H1 (cell line): ENCODE measurements at regions not wholly inside any gene's neighbourhood (a gene's known extent, or its start where the extent isn't known, plus 50 kb on each side); places are given as distances from the start of the nearest gene placed in this dataset.

ENCODE experiments used
- CTCF ChIA-PET: fragments of 300-600 bp; sonication (Branson Sonifier 250); formaldehyde crosslinking; loops from one replicate; lab custom pipeline; 2021; ENCODE audit not compliant: partially characterized antibody; lab: Charles Lee
- POLR2A ChIA-PET: fragments of 300-600 bp; sonication (Branson Sonifier 250); formaldehyde crosslinking; loops from one replicate; lab custom pipeline; 2021; ENCODE audit warnings: inconsistent platforms; ENCODE audit not compliant: partially characterized antibody; lab: Charles Lee
- DNase-seq, 2 experiments: peaks; one replicate each; pipeline versions ENCODE4 v3.0.0 to v3.0.0-alpha.2; 2010 to 2022; ENCODE audit warnings: low spot score in 2 of 2, low read depth in 1 of 2, mixed read lengths in 1 of 2
- FAIRE-seq: peaks from 2 replicates; lab custom pipeline; 2011; peaks lifted over from hg19 to GRCh38; lab: Jason Lieb, UNC
- H2AFZ ChIP-seq: 2 replicates; pipeline ENCODE4 v1.8.1; 2012; ENCODE audit warnings: low read length, inconsistent platforms
- H2AK5ac ChIP-seq: 2 replicates; pipeline ENCODE4 v1.6.1; 2013; ENCODE audit warnings: low read depth, low read length
- H2BK120ac ChIP-seq: replicated peaks from 2 replicates; pipeline ENCODE3; 2013; ENCODE audit warnings: low read depth, low read length, inconsistent platforms
- H2BK12ac ChIP-seq: 2 replicates; pipeline ENCODE4 v1.6.1; 2013; ENCODE audit warnings: low read depth, low read length
- H2BK15ac ChIP-seq: 2 replicates; pipeline ENCODE4 v1.6.1; 2013; ENCODE audit warnings: low read length
- H2BK20ac ChIP-seq: 2 replicates; pipeline ENCODE4 v1.6.1; 2013; ENCODE audit warnings: low read length
- H2BK5ac ChIP-seq: 2 replicates; pipeline ENCODE4 v1.6.1; 2013; ENCODE audit warnings: low read depth, low read length
- H3K14ac ChIP-seq: 2 replicates; pipeline ENCODE4 v1.6.1; 2013; ENCODE audit warnings: inconsistent platforms; ENCODE audit not compliant: insufficient read length
- H3K18ac ChIP-seq: 2 replicates; pipeline ENCODE4 v1.6.1; 2013; ENCODE audit warnings: low read length; ENCODE audit errors: extremely low read depth
- H3K23ac ChIP-seq: 2 replicates; pipeline ENCODE4 v1.6.1; 2013; ENCODE audit warnings: inconsistent platforms; ENCODE audit not compliant: insufficient read length
- H3K23me2 ChIP-seq: 2 replicates; pipeline ENCODE4 v1.6.1; 2013; ENCODE audit warnings: low read depth, low read length
- H3K27ac ChIP-seq: 2 replicates; pipeline ENCODE4 v1.6.1; 2011; ENCODE audit warnings: low read depth, low read length, inconsistent platforms
- H3K27me3 ChIP-seq, 4 experiments: replicated peaks in 1 of 4; 1 replicate in 1 of 4; 2 replicates in 3 of 4; pipeline versions ENCODE4 v1.6.1 to v1.8.1; 2011 to 2013; ENCODE audit warnings: low read length in 3 of 4, mild to moderate bottlenecking in 3 of 4, inconsistent platforms in 2 of 4, mixed read lengths in 2 of 4, moderate library complexity in 1 of 4; ENCODE audit not compliant: control insufficient read depth in 3 of 4, insufficient read depth in 3 of 4; ENCODE audit errors: extremely low read depth in 1 of 4
- H3K36me3 ChIP-seq, 4 experiments: 2 replicates each; pipeline versions ENCODE4 v1.6.1 to v1.8.1; 2011 to 2013; ENCODE audit warnings: mild to moderate bottlenecking in 4 of 4, low read length in 3 of 4, moderate library complexity in 2 of 4, control low read depth in 1 of 4, inconsistent platforms in 1 of 4; ENCODE audit not compliant: insufficient read depth in 4 of 4, control insufficient read depth in 2 of 4
- H3K4ac ChIP-seq: replicated peaks from 2 replicates; pipeline ENCODE3; 2013; ENCODE audit warnings: low read length, low read depth, mixed read lengths, inconsistent platforms; ENCODE audit not compliant: insufficient read length
- H3K4me1 ChIP-seq, 4 experiments: replicated peaks in 1 of 4; 1 replicate in 1 of 4; 2 replicates in 3 of 4; pipeline versions ENCODE4 v1.6.1 to v1.8.1; 2011 to 2013; ENCODE audit warnings: low read length in 3 of 4, inconsistent platforms in 2 of 4, mixed read lengths in 1 of 4; ENCODE audit not compliant: insufficient read depth in 4 of 4, control insufficient read depth in 3 of 4
- H3K4me2 ChIP-seq, 2 experiments: 2 replicates each; pipeline versions ENCODE4 v1.6.1 to v1.8.1; 2011 to 2013; ENCODE audit warnings: low read depth in 2 of 2, low read length in 2 of 2, control low read depth in 1 of 2, inconsistent platforms in 1 of 2, mild to moderate bottlenecking in 1 of 2; ENCODE audit not compliant: insufficient read depth in 1 of 2
- H3K4me3 ChIP-seq, 4 experiments: fragments of 200-600, 300-600 bp in 1 of 4; sonication (generic), shearing (Covaris generic), sonication (Bioruptor Twin) in 1 of 4; 2 replicates each; pipeline versions ENCODE4 v1.5.1 to v1.8.1; 2011 to 2016; ENCODE audit warnings: low read length in 4 of 4, low read depth in 3 of 4, control low read depth in 2 of 4, inconsistent platforms in 2 of 4, mild to moderate bottlenecking in 2 of 4, mixed read lengths in 1 of 4, moderate library complexity in 1 of 4; ENCODE audit not compliant: insufficient read depth in 2 of 4; ENCODE audit errors: extremely low read depth in 1 of 4
- H3K56ac ChIP-seq: replicated peaks from 2 replicates; pipeline ENCODE3; 2013; ENCODE audit warnings: low read depth, mild to moderate bottlenecking, mixed read lengths, low read length, inconsistent platforms; ENCODE audit not compliant: insufficient read length
- H3K79me1 ChIP-seq: 2 replicates; pipeline ENCODE4 v1.6.1; 2013; ENCODE audit warnings: low read depth, low read length, control low read depth
- H3K79me2 ChIP-seq, 2 experiments: 2 replicates each; pipeline versions ENCODE4 v1.6.1 to v1.8.1; 2012 to 2013; ENCODE audit warnings: low read length in 2 of 2, mild to moderate bottlenecking in 2 of 2, inconsistent platforms in 1 of 2; ENCODE audit not compliant: insufficient read depth in 2 of 2, control insufficient read depth in 1 of 2
- H3K9ac ChIP-seq, 4 experiments: replicated peaks in 1 of 4; 1 replicate in 1 of 4; 2 replicates in 3 of 4; pipeline versions ENCODE4 v1.6.1 to v1.8.1; 2011 to 2013; ENCODE audit warnings: low read depth in 3 of 4, low read length in 3 of 4, control low read depth in 2 of 4, mild to moderate bottlenecking in 2 of 4, moderate library complexity in 2 of 4, inconsistent platforms in 1 of 4; ENCODE audit errors: extremely low read depth in 1 of 4
- H3K9me3 ChIP-seq, 2 experiments: 2 replicates each; pipeline versions ENCODE4 v1.6.1 to v1.8.1; 2012 to 2013; ENCODE audit warnings: mild to moderate bottlenecking in 2 of 2, moderate library complexity in 2 of 2, control low read depth in 1 of 2, inconsistent platforms in 1 of 2, low read depth in 1 of 2, low read length in 1 of 2, mixed read lengths in 1 of 2; ENCODE audit not compliant: insufficient read depth in 2 of 2
- H4K20me1 ChIP-seq, 2 experiments: replicated peaks in 1 of 2; 2 replicates each; pipeline versions ENCODE3 to v1.8.1; 2011 to 2013; ENCODE audit warnings: inconsistent platforms in 2 of 2, low read length in 2 of 2, mild to moderate bottlenecking in 1 of 2; ENCODE audit not compliant: insufficient read depth in 2 of 2, control insufficient read depth in 1 of 2
- H4K5ac ChIP-seq: 2 replicates; pipeline ENCODE4 v1.6.1; 2013; ENCODE audit warnings: low read length, low read depth, mixed read lengths, inconsistent platforms; ENCODE audit not compliant: insufficient read length
- H4K8ac ChIP-seq: 2 replicates; pipeline ENCODE4 v1.8.0; 2013; ENCODE audit warnings: mild to moderate bottlenecking, moderate library complexity, low read length, inconsistent platforms; ENCODE audit not compliant: insufficient read depth; ENCODE audit errors: extremely low read depth
- H4K91ac ChIP-seq: replicated peaks from 2 replicates; pipeline ENCODE3; 2013; ENCODE audit warnings: low read length, mixed read lengths, inconsistent platforms; ENCODE audit not compliant: insufficient read length
- BACH1 ChIP-seq: IDR thresholded peaks from 2 replicates; pipeline ENCODE4 v1.6.1; 2012; ENCODE audit warnings: low read length, improper control_type of control experiment
- CBX5 ChIP-seq: fragments of 300-800, 300-1000 bp; sonication (generic); IDR thresholded peaks from 2 replicates; pipeline ENCODE4 v1.7.1; 2016; ENCODE audit warnings: antibody characterized with exemption, low read length, low read depth
- CHD1 ChIP-seq: IDR thresholded peaks from 2 replicates; pipeline ENCODE4 v1.6.1; 2012; ENCODE audit warnings: low read depth, low read length, improper control_type of control experiment
- EGR1 ChIP-seq: IDR thresholded peaks from 2 replicates; pipeline ENCODE4 v1.6.1; 2011; ENCODE audit warnings: low read depth, low read length, borderline replicate concordance
- EP300 ChIP-seq, 2 experiments: IDR thresholded peaks; 1 replicate in 1 of 2; 2 replicates in 1 of 2; pipeline ENCODE4 v1.6.1; 2011 to 2012; ENCODE audit warnings: low read depth in 2 of 2, low read length in 2 of 2, mild to moderate bottlenecking in 2 of 2, borderline replicate concordance in 1 of 2, inconsistent platforms in 1 of 2, moderate library complexity in 1 of 2
- EZH2 ChIP-seq: fragments of 200-600 bp; sonication (generic); IDR thresholded peaks from 2 replicates; pipeline ENCODE4 v1.7.1; 2012; ENCODE audit warnings: low read depth, mild to moderate bottlenecking, moderate library complexity, low read length, inconsistent platforms; ENCODE audit not compliant: severe bottlenecking
- FOSL1 ChIP-seq: IDR thresholded peaks from 2 replicates; pipeline ENCODE4 v1.6.1; 2011; ENCODE audit warnings: mild to moderate bottlenecking, low read depth, low read length, moderate library complexity; ENCODE audit not compliant: insufficient read depth
- JUND ChIP-seq: IDR thresholded peaks from 2 replicates; pipeline ENCODE4 v1.6.1; 2011; ENCODE audit warnings: mild to moderate bottlenecking, improper control_type of control experiment, low read length
- POLR2A ChIP-seq, 2 experiments: IDR thresholded peaks; 1 replicate in 1 of 2; 2 replicates in 1 of 2; pipeline ENCODE4 v1.6.1; 2011; ENCODE audit warnings: low read depth in 2 of 2, low read length in 2 of 2, mild to moderate bottlenecking in 2 of 2; ENCODE audit errors: control extremely low read depth in 1 of 2
- RAD21 ChIP-seq, 2 experiments: IDR thresholded peaks in 1 of 2; conservative IDR thresholded peaks in 1 of 2; 2 replicates each; pipeline ENCODE4 v1.6.1; 2011; ENCODE audit warnings: low read depth in 2 of 2, low read length in 2 of 2, improper control_type of control experiment in 1 of 2, inconsistent platforms in 1 of 2, mild to moderate bottlenecking in 1 of 2, moderate library complexity in 1 of 2
- RXRA ChIP-seq: IDR thresholded peaks from 2 replicates; pipeline ENCODE4 v1.6.1; 2011; ENCODE audit warnings: low read depth, mild to moderate bottlenecking, low read length, moderate library complexity; ENCODE audit not compliant: insufficient read depth
- TEAD4 ChIP-seq: IDR thresholded peaks from 2 replicates; pipeline ENCODE4 v1.6.1; 2012; ENCODE audit warnings: low read depth, low read length, inconsistent platforms, mixed read lengths
- YY1 ChIP-seq: IDR thresholded peaks from 2 replicates; pipeline ENCODE4 v1.6.1; 2011; ENCODE audit warnings: low read depth, mild to moderate bottlenecking, low read length
- WGBS, 2 experiments: shearing (Covaris generic) in 1 of 2; methylation state at CpG; one replicate each; pipeline versions ENCODE4 v1.1.6 to v1.1.7; 2013 to 2015; ENCODE audit warnings: low lambda C conversion rate in 2 of 2, mixed read lengths in 2 of 2, inconsistent platforms in 1 of 2, low coverage in 1 of 2, missing lambda C conversion rate in 1 of 2; ENCODE audit not compliant: insufficient replicate concordance in 2 of 2, insufficient coverage in 1 of 2, insufficient read length in 1 of 2; ENCODE audit errors: extremely low coverage in 1 of 2, missing lambda C conversion rate in 1 of 2; 5-methylcytosine and 5-hydroxymethylcytosine counted together
- TF ChIP-seq, protein P1 (sequence below): IDR thresholded peaks from 2 replicates; pipeline ENCODE4 v1.6.1; 2012; ENCODE audit warnings: inconsistent platforms

DNA sequence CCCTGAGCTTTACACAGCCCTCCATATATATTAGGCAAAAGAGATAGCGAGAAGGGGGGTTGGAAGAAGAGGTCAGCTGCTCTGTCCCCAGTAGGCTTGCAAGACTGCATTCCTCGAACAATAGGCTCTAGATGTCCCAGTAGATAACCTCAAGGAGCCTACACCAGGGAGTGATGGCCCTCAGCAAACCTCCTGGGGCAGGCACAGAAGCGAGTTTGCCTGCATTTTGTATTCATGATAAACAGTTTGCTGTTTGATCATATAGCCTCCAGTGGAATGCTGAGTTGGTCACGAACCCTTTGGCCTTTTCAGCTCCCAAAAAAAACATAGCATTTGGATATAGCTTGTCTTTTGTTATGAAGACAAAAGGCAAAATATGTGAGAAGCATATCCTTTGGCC is 95.1 kb upstream of the GRAMD1B start:
- no peak overlapping the region for H2BK5ac ChIP-seq
- H3K36me3 ChIP-seq: no peaks in the 10 kb centered on the region
- no peak overlapping the region for H4K5ac ChIP-seq
- H3K4ac ChIP-seq: no peak overlapping the region
- H3K9ac ChIP-seq: no peak overlapping the region
- no peak overlapping the region for H2AFZ ChIP-seq
- no peak overlapping the region for H3K56ac ChIP-seq
- no peaks in the 10 kb centered on the region for H3K79me1 ChIP-seq
- no peak overlapping the region for H2BK120ac ChIP-seq
- DNase-seq: no peak
- no peak overlapping the region for H2BK15ac ChIP-seq
- POLR2A ChIA-PET: no interaction called here
- no peaks in the 10 kb centered on the region for H4K20me1 ChIP-seq
- H3K9me3 ChIP-seq: peaks cover 4 to 5% of the 10 kb centered on the region in 2 experiments; a peak in 2 of 4 replicates
- no peak overlapping the region for H3K4me3 ChIP-seq
- no peak for FAIRE-seq
- CTCF ChIA-PET: interaction anchor here (0.9 to 1.2 kb wide), 3 partner anchors 15 to 73 kb away, joined by 3 to 4 read pairs (median 3); no protein-coding TSS in a partner anchor
- H3K27ac ChIP-seq: no peak overlapping the region
- no peak overlapping the region for H2BK20ac ChIP-seq
- H3K27me3 ChIP-seq: no peaks in the 10 kb centered on the region
- no peak overlapping the region for H2AK5ac ChIP-seq
- no peak overlapping the region for H3K14ac ChIP-seq
- H3K4me1 ChIP-seq: no peaks in the 10 kb centered on the region
- H3K23ac ChIP-seq: no peak overlapping the region
- H3K23me2 ChIP-seq: no peaks in the 10 kb centered on the region
- H3K4me2 ChIP-seq: no peak overlapping the region
- H2BK12ac ChIP-seq: no peak overlapping the region
- no peak overlapping the region for H4K8ac ChIP-seq
- 81% methylated on average over 4 of the region's 4 CpGs; no CpG with 5 or more reads in 1 of the 2 experiments for WGBS, 2 experiments
- no peak overlapping the region for H3K18ac ChIP-seq
- H4K91ac ChIP-seq: no peak overlapping the region
- no peaks in the 10 kb centered on the region for H3K79me2 ChIP-seq
- TF ChIP-seq EZH2 (no peak), CHD1 (no peak), YY1 (no peak), RAD21 (IDR thresholded peaks at IDR 0.05 in 1 of 2, conservative IDR thresholded peaks at IDR 0.05 in 1 of 2; ENCODE audit: low read depth in 2 of 2, low read length in 2 of 2) (no peak), CBX5 (no peak), BACH1 (no peak), RXRA (no peak), JUND (no peak), TEAD4 (no peak), FOSL1 (no peak), EP300 (IDR thresholded peaks at IDR 0.05; ENCODE audit: borderline replicate concordance in 1 of 2, low read depth in 2 of 2, low read length in 2 of 2) (no peak), POLR2A (IDR thresholded peaks at IDR 0.05; ENCODE audit: control extremely low read depth in 1 of 2, low read depth in 2 of 2, low read length in 2 of 2) (no peak), EGR1 (no peak)
- TF ChIP-seq, protein P1, sequence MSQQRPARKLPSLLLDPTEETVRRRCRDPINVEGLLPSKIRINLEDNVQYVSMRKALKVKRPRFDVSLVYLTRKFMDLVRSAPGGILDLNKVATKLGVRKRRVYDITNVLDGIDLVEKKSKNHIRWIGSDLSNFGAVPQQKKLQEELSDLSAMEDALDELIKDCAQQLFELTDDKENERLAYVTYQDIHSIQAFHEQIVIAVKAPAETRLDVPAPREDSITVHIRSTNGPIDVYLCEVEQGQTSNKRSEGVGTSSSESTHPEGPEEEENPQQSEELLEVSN: no peak
